ENCODE measurements at regions not wholly inside any gene's neighbourhood (a gene's known extent, or its start where the extent isn't known, plus 50 kb on each side); places are given as distances from the start of the nearest gene placed in this dataset.
A peak's percentile ranks its signal among the peaks of the same experiment; 100 is the strongest.

DNA sequence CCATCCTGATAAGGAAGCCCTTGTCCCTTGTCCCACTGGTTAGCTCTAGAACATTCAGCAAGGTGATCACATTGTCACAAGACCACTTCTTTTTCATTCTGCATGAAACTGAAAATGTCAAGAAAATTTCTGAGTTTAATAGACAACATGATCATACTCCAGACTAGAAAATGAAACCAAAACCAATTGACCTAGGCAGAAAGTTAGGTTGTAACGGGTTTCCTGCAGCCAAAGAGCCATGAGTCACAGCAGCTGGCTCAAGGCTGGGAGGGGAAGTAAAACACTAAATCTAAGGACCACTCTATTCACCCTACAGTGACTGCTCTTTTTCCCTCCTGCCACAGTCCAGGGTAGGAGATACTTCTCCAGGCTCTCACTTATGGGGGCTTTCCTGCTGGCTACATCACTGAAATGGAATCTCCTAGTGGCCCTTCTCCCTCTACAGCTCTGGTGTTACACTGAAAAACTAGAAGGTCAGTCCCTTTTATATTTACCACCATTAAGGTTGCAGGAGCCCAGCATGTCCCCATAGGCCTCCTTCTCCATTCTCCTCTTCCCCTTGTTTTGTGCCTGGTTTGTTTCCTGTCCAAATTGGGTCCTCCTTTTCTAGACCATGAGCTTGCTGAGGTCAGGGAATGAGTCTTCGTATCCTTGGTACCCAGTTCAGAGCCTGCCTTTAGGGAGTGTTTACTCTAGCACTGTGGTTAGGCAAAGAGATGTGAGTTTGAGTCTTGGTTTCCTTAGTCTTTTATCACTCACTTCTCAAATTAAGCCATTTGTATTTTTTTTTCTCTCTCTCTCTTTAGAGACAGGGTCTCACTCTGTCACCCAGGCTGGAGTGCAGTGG is 236.5 kb upstream of the JUN start:
- DNase-seq (ENCODE audit: low read depth), result peak; percentile 75

DNA sequence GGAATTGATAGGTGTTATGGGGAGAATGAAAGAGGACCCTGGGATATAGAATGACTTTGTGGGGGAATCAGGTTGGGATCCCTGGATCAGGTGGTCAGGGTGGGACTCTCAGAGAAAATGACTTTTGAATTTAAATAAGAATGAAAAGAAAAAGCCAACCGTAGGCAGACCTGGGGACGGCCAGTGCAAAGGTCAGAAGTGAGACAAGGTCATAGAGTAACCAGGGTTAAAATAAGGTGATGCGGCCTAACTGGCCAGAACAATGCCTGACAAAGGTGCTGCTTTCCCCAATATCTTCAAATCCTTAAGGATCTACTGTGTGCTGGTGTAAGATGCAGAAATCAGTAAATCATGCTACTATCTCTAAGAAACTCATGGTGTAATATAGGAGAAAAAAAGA is 238.4 kb upstream of the JUN start:
- no peak for DNase-seq (ENCODE audit: low read depth)

DNA sequence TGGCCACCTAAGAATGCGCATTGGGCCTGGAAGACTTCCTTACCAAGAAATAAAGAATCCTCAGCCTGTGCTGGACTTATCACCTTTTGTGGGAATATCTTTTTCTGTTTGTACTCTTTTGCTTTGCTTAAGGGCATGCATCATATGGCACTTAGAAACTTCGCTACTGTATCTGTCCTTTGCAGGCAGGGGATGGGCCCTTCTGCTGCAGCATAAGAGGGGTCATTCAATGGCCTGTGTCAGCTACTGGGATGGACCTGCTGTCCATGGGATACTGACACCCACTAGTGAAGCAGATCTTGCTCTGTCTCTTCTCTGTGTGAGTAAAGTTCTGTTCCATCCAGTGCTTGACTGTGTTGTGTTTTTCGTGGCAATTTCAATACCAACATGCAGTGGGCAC is 239.0 kb upstream of the JUN start:
- no peak for DNase-seq (ENCODE audit: low read depth)

DNA sequence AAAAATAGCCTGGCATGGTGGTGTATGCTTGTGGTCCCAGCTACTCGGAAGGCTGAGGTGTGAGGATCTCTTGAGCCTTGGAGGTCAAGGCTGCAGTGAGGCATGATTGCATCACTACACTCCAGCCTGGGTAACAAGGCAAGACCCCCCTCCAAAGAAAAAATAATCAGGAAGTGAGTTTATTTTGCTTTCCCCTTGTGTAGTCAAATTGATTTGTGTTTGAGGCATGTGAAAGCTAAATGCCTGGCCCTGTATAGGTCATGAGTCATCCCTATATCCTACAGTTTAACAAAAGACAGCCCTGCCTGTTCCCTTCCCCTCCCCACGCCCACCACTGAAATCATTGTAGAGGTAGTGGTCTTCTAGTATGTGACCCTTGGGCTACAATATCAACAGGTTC is 241.4 kb upstream of the JUN start:
- DNase-seq (ENCODE audit: low read depth), result no peak

DNA sequence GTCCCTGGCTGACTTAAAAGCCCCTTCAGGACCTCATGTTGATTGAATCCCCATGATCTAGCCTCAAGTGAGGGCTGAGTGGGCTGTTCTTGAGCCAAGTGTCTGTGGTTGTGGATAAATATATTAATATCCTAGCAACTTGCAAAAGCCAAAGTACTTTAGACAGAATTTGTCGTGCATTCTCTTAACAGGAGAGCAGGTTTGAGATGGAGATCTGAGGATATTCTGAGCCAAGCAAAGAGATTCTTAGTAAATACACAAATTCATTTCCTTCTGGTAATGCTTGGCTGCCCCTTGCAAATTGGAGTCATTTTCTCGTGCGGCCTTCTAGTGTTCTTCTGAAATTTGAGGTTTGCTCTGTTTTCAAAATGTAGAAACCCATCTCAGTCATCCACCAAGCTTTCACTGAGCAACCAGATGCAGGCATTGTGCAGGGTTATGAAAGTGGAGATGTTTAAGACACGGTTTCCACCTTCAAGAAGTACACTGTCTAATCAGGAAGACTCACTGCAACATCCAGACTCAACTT is 242.1 kb upstream of the JUN start:
- peak; percentile 28 for DNase-seq (ENCODE audit: low read depth)

DNA sequence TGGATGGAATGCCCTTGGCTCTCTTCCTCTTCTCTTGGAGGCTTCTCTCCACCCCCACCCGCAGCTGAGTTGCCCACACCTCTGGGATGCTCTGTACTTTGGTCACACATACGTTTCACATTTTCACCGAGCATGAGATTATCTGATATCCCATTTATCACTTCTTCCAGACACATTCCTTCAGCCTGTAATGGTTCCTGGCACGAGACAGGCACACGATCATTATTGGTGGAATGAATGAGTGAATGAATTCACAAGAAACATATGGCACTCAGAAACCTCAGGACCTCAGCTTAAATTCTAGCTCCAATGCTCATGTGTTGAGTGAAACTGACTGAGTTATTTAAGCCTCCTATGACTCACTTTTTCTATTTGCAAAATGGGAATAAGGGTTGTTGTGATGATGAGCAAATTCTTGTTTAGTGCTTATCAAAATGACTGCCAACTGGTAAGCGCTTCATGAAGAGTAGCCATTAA is 242.7 kb upstream of the JUN start:
- DNase-seq (ENCODE audit: low read depth), result peak; percentile 30

DNA sequence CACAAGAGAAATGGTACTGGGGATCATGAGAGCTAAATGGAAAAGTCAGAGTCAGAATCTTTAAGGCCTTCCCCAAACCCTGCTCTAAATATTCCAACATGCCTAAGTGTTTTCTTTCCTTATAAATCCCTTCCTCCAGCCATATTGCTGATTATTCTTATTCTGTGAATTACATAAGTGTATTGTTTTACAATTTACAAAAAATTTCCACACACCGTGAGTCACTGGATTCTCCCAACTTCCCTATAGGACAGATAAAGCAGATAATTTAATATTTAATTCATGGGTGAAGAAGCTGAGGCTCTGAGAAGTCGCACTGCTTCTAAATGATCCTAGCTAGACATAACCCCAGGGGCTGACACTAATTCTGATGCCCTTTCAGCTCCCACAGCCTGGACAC is 243.3 kb upstream of the JUN start:
- no peak for DNase-seq (ENCODE audit: low read depth)

DNA sequence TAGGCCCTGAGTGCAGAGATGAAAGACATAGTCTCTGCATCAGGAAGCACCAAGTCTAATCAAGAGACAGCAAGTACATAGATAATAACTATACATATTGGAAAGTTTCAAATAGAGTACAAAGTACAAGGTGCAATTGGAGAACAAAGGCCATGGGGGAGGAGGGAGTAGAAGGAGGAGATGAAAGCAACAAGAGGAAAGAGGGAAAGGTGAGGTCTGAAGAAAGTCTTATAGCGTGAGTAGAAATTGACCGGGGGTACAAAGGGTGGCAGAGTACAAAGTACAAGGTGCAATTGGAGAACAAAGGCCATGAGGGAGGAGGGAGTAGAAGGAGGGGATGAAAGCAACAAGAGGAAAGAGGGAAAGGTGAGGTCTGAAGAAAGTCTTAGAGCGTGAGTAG is 244.2 kb upstream of the JUN start:
- no peak for DNase-seq (ENCODE audit: low read depth)

DNA sequence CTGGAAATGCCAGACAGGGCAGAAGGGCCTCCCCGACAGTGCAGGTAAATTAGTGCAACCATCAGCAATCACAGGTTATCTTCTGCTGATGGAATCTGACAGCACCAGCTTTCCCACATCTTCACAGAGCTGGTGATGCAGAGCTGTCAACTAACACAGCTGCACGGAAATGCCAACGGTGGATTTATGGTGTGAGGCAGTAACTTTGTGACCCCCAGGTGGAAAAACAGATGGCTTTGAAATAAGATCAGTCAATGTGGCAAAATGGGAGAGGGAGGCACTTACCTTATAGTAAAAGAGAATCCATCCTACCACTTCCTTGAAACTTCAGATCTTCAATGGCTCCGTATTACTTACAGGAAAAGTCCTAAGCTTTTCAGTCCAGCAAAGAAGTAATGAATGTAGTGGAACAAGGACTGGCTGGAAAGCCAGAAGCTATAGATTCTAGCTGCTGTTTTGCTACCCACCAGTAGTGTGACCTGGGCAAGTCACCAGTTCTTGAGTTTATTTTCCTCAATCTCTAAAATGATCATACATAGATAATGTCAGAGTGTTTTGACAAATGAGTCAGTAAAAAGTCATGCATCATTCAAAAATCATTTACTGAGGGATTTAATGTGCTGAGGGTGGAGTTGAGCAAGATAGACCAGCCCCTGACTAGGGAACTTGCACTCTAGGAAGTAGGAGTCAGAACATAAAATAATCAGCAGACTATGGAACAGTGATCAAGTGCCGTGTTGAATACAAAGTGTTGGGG is 245.7 kb upstream of the JUN start:
- no peak for DNase-seq (ENCODE audit: low read depth)

DNA sequence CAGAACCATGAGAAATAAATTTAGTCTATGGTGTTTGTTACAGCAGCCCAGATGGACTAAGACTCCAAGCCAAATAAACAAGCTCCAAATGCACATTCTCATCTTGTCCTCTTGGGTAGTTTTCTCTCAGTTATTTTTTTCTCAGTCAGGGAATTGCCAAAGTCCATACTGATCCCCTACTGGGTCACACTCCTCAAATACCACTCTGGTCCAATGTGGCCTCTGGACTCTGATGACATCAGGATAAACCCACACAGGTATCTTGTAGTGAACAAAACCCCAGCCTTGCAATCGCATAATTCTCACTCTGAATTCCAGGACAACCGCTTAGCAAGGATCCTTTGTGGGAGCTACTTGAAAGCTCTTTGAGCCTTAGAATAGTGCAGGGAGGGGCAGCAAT is 248.4 kb upstream of the JUN start:
- no peak for DNase-seq (ENCODE audit: low read depth)

DNA sequence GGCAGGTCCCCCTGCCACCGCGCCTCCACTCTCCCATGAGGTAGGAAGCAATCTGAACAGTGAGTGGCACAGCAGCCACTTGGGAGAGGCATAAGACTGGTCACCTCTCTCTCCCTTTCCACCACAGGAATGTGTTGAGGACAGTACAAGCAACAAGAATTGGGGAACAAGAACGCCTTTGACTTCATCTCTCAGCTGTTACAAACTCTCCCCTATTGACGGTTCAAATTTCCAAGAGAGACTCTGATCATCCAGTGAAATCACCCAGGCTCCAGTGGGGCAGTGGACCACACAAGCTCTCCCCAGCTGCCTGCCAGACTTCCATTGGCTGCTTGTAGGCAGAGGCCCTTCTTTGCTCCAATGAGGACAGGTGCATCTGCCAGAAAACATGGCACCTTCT is 249.9 kb upstream of the JUN start:
- peak; percentile 72 for DNase-seq (ENCODE audit: low read depth)

DNA sequence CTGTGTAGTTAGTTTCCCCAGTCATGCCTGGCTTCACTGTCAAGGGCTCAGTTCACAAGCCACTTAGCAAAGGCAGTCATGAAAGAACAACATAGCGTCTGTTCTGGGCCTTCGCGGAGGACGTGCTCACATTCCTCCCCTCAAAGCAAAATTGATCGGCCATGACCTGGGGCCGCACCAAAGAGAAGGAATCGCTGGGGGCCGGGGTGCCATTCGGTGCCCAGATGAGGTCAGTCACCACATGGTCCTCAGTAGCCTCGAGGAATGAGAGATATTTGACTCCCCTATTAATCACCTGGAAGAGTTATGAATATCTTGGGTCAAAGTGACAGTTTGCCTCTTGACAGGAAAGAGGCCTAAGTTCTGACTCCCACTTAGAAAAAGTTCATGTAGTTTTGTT is 251.1 kb upstream of the JUN start:
- DNase-seq (ENCODE audit: low read depth), result no peak

DNA sequence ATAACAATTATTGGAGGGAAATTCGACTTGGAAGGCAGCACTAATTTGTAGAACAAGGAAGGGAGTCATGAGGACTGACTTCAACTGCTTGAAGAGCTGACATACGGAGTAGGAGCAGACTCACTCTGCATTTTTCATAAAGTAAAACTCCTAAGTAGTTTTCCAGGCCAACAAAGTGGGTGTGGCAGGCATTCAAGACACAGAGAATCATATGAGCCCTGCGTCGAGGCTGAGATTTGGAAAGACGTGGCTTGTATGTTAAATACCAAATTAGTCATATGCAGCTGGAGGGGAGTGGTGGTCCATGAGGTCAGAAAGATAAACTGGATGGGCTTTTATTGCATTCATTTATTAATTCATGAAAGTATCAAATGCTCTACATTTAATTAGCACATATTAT is 255.7 kb upstream of the JUN start:
- no peak for DNase-seq (ENCODE audit: low read depth)

DNA sequence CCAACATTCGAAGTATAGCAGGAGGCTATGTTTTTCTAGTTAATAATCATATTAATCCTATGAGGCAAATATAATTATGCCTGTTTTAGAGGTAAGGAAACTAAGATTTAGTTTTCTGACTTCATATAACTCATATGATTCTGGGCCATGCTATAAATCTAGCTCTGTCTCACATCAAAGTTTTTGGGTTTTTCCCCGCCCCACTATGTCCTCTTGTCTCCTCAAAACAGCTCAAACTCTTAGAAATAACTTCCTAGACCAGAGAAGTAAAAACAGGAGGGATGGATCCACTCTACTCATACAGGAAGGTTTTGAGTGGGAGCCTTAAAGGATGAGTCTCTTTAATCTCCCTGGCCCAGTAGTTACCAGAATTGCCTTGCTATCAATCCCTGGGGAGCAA is 256.4 kb upstream of the FGGY start:
- no peak for DNase-seq (ENCODE audit: low read depth)

DNA sequence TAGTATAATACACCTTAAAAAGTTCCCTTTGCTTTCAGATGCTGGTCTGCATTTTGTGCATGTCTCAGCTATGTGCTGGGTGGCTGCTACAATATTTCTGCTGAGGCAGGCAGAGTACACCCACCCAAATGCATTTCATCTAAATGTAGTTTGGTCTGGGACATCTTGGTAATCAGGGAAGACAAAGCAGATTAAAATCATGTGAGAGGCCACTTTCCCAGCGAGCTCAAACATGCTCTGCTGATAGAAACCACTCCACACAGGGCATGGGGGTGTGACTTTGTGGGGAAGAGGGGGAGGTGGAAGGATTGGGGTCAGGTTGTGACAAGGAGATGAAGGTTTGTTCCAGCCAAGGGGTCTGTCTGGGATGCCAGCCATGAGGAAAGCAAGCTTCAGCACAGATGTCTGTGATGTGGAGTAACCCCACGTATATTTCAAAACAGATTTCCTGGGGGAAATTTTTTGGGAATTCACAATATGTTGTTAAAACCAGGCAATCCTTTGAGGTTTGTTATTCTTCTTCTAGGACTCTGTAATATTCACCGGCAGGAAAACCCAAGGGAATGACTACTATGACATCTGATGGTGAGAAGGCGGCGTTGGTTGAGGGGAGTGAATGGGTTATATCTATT is 255.1 kb upstream of the FGGY start:
- no peak for DNase-seq (ENCODE audit: low read depth)

DNA sequence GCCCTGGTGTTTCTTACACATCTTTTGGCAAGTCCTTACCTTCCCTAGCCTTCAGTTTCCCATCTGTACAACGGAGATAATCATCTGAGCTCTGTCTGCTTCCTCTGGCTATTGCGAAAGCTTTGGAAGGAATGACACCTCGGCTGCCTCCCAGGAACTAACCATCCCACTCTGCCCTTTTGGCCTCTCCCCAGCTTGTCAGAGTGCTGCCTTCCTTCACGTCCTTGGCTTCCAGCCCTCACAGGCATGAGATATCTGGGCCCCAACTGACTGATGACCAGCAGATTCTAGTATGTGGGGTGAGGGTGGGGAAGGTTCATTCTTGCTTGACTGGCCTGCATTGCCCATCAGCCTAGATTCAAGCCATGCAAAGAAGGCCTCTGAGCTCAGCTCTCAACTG is 253.1 kb upstream of the FGGY start:
- peak; percentile 80 for DNase-seq (ENCODE audit: low read depth)

DNA sequence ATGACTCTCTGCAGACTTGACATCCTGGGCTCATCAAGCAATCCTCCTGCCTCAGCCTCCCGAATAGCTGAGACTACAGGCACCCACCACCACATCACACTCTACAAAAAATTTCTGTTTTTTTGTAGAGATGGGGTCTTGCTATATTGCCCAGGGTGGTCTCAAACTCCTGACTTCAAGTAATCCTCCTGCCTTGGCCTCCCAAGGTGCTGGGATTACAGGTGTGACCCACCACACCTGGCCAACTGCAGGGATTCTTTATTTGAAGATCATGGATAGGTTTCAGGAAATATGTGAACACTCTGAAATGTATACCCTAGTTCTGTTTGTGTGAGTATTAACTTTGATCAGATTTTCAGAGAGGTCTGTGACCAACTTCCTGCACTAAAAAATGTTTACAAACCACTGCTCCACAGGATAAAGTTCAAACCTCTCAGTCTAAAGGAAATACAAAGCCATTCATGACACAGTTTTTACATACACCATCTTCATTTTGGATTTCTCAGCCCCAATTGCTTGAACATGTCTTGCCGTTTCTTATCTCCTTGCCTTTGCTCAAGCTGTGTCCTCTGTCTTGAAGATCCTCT is 252.3 kb upstream of the FGGY start:
- no peak for DNase-seq (ENCODE audit: low read depth)

DNA sequence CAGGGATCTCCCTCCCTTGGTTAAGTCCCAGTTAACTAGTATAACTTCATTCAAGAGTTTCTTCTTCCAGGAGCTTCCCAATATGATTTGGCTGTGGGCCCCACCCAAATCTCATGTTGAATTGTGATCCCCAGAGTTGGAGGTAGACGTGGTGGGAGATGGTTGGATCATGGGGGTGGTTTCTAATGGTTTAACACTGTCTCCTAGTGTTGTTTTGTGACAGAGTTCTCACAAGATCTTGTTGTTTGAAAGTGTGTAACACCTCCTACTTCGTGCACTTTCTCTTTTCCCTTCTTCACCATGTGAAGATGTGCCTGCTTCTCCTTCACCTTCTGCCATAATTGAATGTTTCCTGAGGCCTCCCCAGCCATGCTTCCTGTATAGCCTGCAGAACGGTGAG is 251.8 kb upstream of the FGGY start:
- DNase-seq (ENCODE audit: low read depth), result no peak

DNA sequence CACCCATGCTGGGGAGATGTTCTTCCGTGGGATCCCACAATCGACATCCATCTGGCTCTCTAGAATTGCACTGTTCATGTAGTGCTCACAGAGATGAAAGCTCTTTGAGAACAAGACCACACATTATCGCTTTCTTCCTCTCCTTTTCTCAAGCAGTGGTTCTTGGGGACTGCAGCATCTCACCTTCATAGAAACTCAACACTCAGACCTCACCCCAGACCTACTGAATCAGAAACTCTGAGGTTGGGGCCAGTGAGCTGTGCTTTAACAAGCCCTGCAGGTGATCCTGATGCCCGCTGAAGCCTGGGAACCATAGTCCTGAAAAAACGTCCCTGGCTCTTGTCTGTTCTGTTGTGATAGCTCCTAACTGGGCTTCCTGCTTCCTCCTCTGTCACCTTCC is 251.3 kb upstream of the FGGY start:
- no peak for DNase-seq (ENCODE audit: low read depth)

DNA sequence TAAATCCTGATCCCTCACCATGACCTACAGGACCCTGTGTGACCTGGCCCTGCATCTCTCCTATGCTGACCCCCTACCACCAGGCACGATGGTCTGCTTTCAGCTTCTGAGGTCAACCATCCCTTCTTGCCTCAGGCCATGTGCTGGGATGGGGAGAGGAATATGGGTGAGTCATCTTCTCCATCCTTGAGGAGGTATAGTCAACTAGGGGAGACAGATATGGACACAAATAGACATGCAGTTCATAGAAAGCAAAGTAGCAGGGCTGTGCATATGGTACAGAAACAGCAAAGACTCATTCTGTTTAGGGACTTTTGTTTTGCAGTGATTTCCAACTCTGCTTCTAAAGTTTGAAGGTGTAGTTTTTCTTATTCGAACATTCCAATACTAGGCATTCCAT is 250.8 kb upstream of the FGGY start:
- no peak for DNase-seq (ENCODE audit: low read depth)

DNA sequence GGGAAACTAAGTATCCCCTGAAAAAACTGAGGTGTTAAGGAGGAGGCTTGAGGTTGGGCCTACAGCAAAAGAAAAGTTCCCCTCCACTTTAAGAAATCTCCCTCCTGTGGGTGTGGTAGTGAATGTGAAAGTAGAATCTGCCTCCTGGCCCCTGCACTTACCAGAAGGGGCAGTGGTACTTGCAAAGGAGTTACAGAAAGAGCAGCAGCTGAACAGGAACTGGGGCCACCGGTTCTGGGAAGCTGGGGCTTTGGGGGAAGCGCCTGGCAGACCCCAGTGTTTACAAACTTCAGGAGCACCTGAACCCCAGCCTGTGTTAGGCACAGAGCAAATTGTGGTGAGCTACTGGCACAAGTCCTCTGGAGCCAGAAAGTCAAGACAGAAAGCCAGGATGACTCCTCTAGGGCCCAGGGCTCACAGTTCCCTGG is 250.2 kb upstream of the FGGY start:
- no peak for DNase-seq (ENCODE audit: low read depth)

DNA sequence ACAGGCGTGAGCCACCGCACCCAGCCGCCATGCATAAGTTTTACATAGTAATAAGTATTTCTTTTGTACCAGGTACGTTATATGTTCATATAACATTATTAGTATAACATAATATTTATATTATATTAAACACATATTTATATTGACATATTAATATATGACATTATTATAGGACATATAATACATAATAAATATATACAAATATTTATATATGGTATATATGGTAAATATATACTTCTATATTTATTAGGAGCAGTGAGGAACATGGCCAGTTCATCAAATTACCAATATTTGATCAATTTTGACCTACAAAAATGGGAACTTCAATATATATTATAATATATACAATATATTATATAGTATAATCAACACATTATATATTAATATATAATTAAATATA is 245.9 kb upstream of the FGGY start:
- no peak for DNase-seq (ENCODE audit: low read depth)

Data from myocyte (in vitro differentiated cells).